OCI-LY1 (cell line): ENCODE measurements at regions not wholly inside any gene's neighbourhood (a gene's known extent, or its start where the extent isn't known, plus 50 kb on each side); places are given as distances from the start of the nearest gene placed in this dataset.

Experiments used
- EZH2 ChIP-seq: fragments of 200-600 bp; sonication (generic), shearing (Covaris generic); IDR thresholded peaks from 2 replicates; pipeline ENCODE4 v1.8.0; 2017; ENCODE audit warnings: borderline replicate concordance, mixed run types, mild to moderate bottlenecking, antibody characterized with exemption, low read length, moderate library complexity, mixed read lengths
- TF ChIP-seq, protein P1 (sequence below): fragments of 200-600 bp; sonication (generic), shearing (Covaris generic); IDR thresholded peaks from 2 replicates; pipeline ENCODE4 v1.5.1; 2017; ENCODE audit warnings: mild to moderate bottlenecking, antibody characterized with exemption, low read length, moderate library complexity, mixed read lengths

GRCh38 chrX:65883556-65883955 lies 156.3 kb downstream of the VSIG4 start:
- TF ChIP-seq, protein P1, sequence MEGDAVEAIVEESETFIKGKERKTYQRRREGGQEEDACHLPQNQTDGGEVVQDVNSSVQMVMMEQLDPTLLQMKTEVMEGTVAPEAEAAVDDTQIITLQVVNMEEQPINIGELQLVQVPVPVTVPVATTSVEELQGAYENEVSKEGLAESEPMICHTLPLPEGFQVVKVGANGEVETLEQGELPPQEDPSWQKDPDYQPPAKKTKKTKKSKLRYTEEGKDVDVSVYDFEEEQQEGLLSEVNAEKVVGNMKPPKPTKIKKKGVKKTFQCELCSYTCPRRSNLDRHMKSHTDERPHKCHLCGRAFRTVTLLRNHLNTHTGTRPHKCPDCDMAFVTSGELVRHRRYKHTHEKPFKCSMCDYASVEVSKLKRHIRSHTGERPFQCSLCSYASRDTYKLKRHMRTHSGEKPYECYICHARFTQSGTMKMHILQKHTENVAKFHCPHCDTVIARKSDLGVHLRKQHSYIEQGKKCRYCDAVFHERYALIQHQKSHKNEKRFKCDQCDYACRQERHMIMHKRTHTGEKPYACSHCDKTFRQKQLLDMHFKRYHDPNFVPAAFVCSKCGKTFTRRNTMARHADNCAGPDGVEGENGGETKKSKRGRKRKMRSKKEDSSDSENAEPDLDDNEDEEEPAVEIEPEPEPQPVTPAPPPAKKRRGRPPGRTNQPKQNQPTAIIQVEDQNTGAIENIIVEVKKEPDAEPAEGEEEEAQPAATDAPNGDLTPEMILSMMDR, result no peak
- no peak for TF ChIP-seq EZH2
